Keratinocyte (primary cell): ENCODE measurements at regions not wholly inside any gene's neighbourhood (a gene's known extent, or its start where the extent isn't known, plus 50 kb on each side); places are given as distances from the start of the nearest gene placed in this dataset.

Source experiments
- CTCF ChIP-seq, 3 experiments: IDR thresholded peaks in 1 of 3; conservative IDR thresholded peaks in 1 of 3; optimal IDR thresholded peaks in 1 of 3; 2 replicates in 2 of 3; 3 replicates in 1 of 3; pipeline versions ENCODE3 to v1.5.1; 2011; ENCODE audit warnings: low read length in 3 of 3, mild to moderate bottlenecking in 3 of 3, moderate library complexity in 2 of 3, control low read depth in 1 of 3, inconsistent platforms in 1 of 3; ENCODE audit not compliant: insufficient read depth in 2 of 3; ENCODE audit errors: extremely low read depth in 1 of 3
- EZH2 ChIP-seq: IDR thresholded peaks from one replicate; pipeline ENCODE4 v1.6.1; 2012; ENCODE audit warnings: inconsistent platforms, mild to moderate bottlenecking, low read length, moderate library complexity

GRCh38 chr16:65355706-65356105 is 233.8 kb upstream of the CDH11 start:
- TF ChIP-seq CTCF (optimal IDR thresholded peaks at IDR 0.05 in 1 of 3, IDR thresholded peaks at IDR 0.05 in 1 of 3, conservative IDR thresholded peaks at IDR 0.05 in 1 of 3; ENCODE audit: extremely low read depth in 1 of 3, insufficient read depth in 2 of 3, low read length in 3 of 3) (no peak), EZH2 (no peak)
